GM12878 (cell line): ENCODE measurements at regions not wholly inside any gene's neighbourhood (a gene's known extent, or its start where the extent isn't known, plus 50 kb on each side); places are given as distances from the start of the nearest gene placed in this dataset.

ENCODE experiments used
- ATAC-seq: fragments of 200-7000 bp; cut with Tn5 transposase; 3 replicates; pipeline ENCODE4 v1.9.1; 2020; ENCODE audit warnings: mild to moderate bottlenecking, moderate library complexity
- BruUV-seq: library from RNA; stranded (reverse); fragments of 400-500 nt; replicated peaks from 2 replicates; lab custom pipeline; 2021; lab: Mats Ljungman, UMichigan
- CTCF ChIA-PET: fragments of 300-600 bp; sonication (Branson Sonifier 250); formaldehyde crosslinking; extraction: SDS; loops from one replicate; lab custom pipeline; 2021; ENCODE audit warnings: inconsistent platforms; lab: Yijun Ruan, JAX
- POLR2A ChIA-PET: fragments of 350-600 bp; formaldehyde crosslinking; extraction: SDS; loops from one replicate; lab custom pipeline; 2021; ENCODE audit warnings: inconsistent platforms; lab: Charles Lee
- RAD21 ChIA-PET: fragments of 300-600 bp; sonication (Branson Sonifier 250); formaldehyde crosslinking; loops from one replicate; lab custom pipeline; 2023; ENCODE audit warnings: antibody characterized with exemption; ENCODE audit not compliant: unreplicated experiment; lab: Charles Lee
- SMC1A ChIA-PET: fragments of 300-600 bp; sonication (Branson Sonifier 250); formaldehyde crosslinking; loops from one replicate; lab custom pipeline; 2023; ENCODE audit not compliant: unreplicated experiment, uncharacterized antibody; lab: Charles Lee
- DNase-seq: peaks from one replicate; pipeline ENCODE4 v3.0.0-alpha.2; 2011; ENCODE audit warnings: low read depth, low spot score
- FAIRE-seq: peaks from 3 replicates; lab custom pipeline; 2011; peaks lifted over from hg19 to GRCh38; lab: Jason Lieb, UNC
- H2AFZ ChIP-seq: 2 replicates; pipeline ENCODE4 v1.6.0; 2011; ENCODE audit warnings: low read depth, low read length, control low read depth; ENCODE audit not compliant: control insufficient read depth
- H3K27ac ChIP-seq: 2 replicates; pipeline ENCODE4 v1.5.1; 2011; ENCODE audit warnings: control low read depth; ENCODE audit not compliant: control insufficient read depth, insufficient read depth
- H3K27me3 ChIP-seq, 2 experiments: replicated peaks in 1 of 2; 2 replicates each; pipeline versions ENCODE4 v1.6.0 to v1.6.1; 2011; ENCODE audit warnings: low read length in 1 of 2; ENCODE audit not compliant: control insufficient read depth in 2 of 2, insufficient read depth in 2 of 2
- H3K36me3 ChIP-seq, 2 experiments: 2 replicates each; pipeline ENCODE4 v1.5.1; 2011; ENCODE audit warnings: low read length in 1 of 2; ENCODE audit not compliant: control insufficient read depth in 2 of 2, insufficient read depth in 2 of 2
- H3K4me1 ChIP-seq: 2 replicates; pipeline ENCODE4 v1.6.1; 2011; ENCODE audit warnings: mild to moderate bottlenecking, low read length, moderate library complexity, mixed read lengths; ENCODE audit not compliant: control insufficient read depth, insufficient read depth
- H3K4me2 ChIP-seq: 2 replicates; pipeline ENCODE4 v1.6.0; 2011; ENCODE audit warnings: control low read depth; ENCODE audit not compliant: control insufficient read depth, insufficient read depth
- H3K4me3 ChIP-seq: fragments of 200-600 bp; sonication (generic); 2 replicates; pipeline ENCODE4 v1.5.1; 2016
- H3K79me2 ChIP-seq: 2 replicates; pipeline ENCODE4 v1.6.0; 2011; ENCODE audit warnings: low read length; ENCODE audit not compliant: control insufficient read depth, insufficient read depth
- H3K9ac ChIP-seq: 2 replicates; pipeline ENCODE4 v1.8.0; 2011; ENCODE audit warnings: low read length, control low read depth, mixed read lengths; ENCODE audit not compliant: control insufficient read depth, insufficient read depth
- H3K9me3 ChIP-seq: replicated peaks from 3 replicates; pipeline ENCODE4 v1.5.1; 2011; ENCODE audit warnings: mild to moderate bottlenecking, low read length; ENCODE audit not compliant: control insufficient read depth, insufficient read depth
- H4K20me1 ChIP-seq: 2 replicates; pipeline ENCODE4 v1.6.0; 2011; ENCODE audit not compliant: control insufficient read depth, insufficient read depth
- CREM ChIP-seq: IDR thresholded peaks from 2 replicates; pipeline ENCODE4 v1.6.1; 2014; ENCODE audit warnings: antibody characterized with exemption, low read depth
- EGR1 ChIP-seq, 2 experiments: IDR thresholded peaks; 1 replicate in 1 of 2; 2 replicates in 1 of 2; pipeline ENCODE4 v1.6.1; 2011 to 2012; ENCODE audit warnings: low read depth in 2 of 2, low read length in 2 of 2, borderline replicate concordance in 1 of 2, mild to moderate bottlenecking in 1 of 2, moderate library complexity in 1 of 2
- FOS ChIP-seq: IDR thresholded peaks from 3 replicates; pipeline ENCODE4 v1.6.1; 2011; ENCODE audit warnings: borderline replicate concordance; ENCODE audit not compliant: insufficient read length; ENCODE audit errors: extremely low read depth
- HDAC2 ChIP-seq: fragments of 200-600 bp; sonication (generic); IDR thresholded peaks from 2 replicates; pipeline ENCODE4 v1.6.1; 2017
- IKZF1 ChIP-seq: fragments of 450-650 bp; conservative IDR thresholded peaks from 2 replicates; pipeline ENCODE4 v1.6.1; 2017; ENCODE audit warnings: antibody characterized with exemption, mild to moderate bottlenecking
- IKZF2 ChIP-seq, 2 experiments: fragments of 450-650 bp; IDR thresholded peaks; 2 replicates each; pipeline ENCODE4 v1.6.1; 2017; ENCODE audit warnings: mild to moderate bottlenecking in 2 of 2, moderate library complexity in 2 of 2
- MYC ChIP-seq: IDR thresholded peaks from 2 replicates; pipeline ENCODE4 v1.6.1; 2011; ENCODE audit warnings: mild to moderate bottlenecking, low read length, moderate library complexity, inconsistent platforms; ENCODE audit not compliant: insufficient read depth, insufficient replicate concordance, insufficient read length, severe bottlenecking
- NFYB ChIP-seq: IDR thresholded peaks from 2 replicates; pipeline ENCODE4 v1.6.1; 2011; ENCODE audit warnings: low read depth, mild to moderate bottlenecking, low read length, improper control_type of control experiment, moderate library complexity; ENCODE audit not compliant: insufficient read depth
- PAX5 ChIP-seq: IDR thresholded peaks from 2 replicates; pipeline ENCODE4 v1.6.1; 2011; ENCODE audit warnings: low read depth, low read length, borderline replicate concordance
- POU2F2 ChIP-seq: IDR thresholded peaks from 3 replicates; pipeline ENCODE4 v1.6.1; 2011; ENCODE audit warnings: low read depth, mild to moderate bottlenecking, low read length, borderline replicate concordance
- RAD51 ChIP-seq: fragments of 450-650 bp; IDR thresholded peaks from 2 replicates; pipeline ENCODE4 v1.6.1; 2016; ENCODE audit warnings: moderate library complexity, mild to moderate bottlenecking, inconsistent platforms
- SMAD1 ChIP-seq: fragments of 450-650 bp; IDR thresholded peaks from 2 replicates; pipeline ENCODE4 v1.6.1; 2018; ENCODE audit warnings: mild to moderate bottlenecking, low read depth; ENCODE audit not compliant: partially characterized antibody
- YBX1 ChIP-seq: fragments of 450-650 bp; IDR thresholded peaks from 2 replicates; pipeline ENCODE4 v1.6.1; 2016; ENCODE audit warnings: antibody characterized with exemption
- ZNF207 ChIP-seq: fragments of 450-650 bp; IDR thresholded peaks from 2 replicates; pipeline ENCODE4 v1.6.1; 2014; ENCODE audit warnings: antibody characterized with exemption, mild to moderate bottlenecking, borderline replicate concordance
- WGBS: methylation state at CpG from one replicate; pipeline ENCODE4 v1.1.6; 2016; ENCODE audit warnings: low lambda C conversion rate; ENCODE audit not compliant: insufficient replicate concordance, insufficient coverage; ENCODE audit errors: missing lambda C conversion rate; 5-methylcytosine and 5-hydroxymethylcytosine counted together
- in situ Hi-C: fragments of 300-500 bp; cut with MboI; formaldehyde crosslinking; loops from 9 replicates; pipeline ENCODE4 v1.14.3; 2018; ENCODE audit warnings: mixed read lengths
- intact Hi-C: fragments of 100-400 bp; cut with micrococcal nuclease; formaldehyde crosslinking; loops from one replicate; pipeline ENCODE4 v1.14.2; 2022; ENCODE audit not compliant: unreplicated experiment
- TF ChIP-seq, protein P1 (sequence below): fragments of 450-650 bp; formaldehyde crosslinking; IDR thresholded peaks from 2 replicates; pipeline ENCODE4 v1.4.0; 2022; ENCODE audit warnings: mild to moderate bottlenecking, moderate library complexity
- TF ChIP-seq, protein P2 (sequence below): IDR thresholded peaks from 2 replicates; pipeline ENCODE4 v1.6.1; 2011; ENCODE audit warnings: low read depth, low read length, improper control_type of control experiment, borderline replicate concordance

DNA sequence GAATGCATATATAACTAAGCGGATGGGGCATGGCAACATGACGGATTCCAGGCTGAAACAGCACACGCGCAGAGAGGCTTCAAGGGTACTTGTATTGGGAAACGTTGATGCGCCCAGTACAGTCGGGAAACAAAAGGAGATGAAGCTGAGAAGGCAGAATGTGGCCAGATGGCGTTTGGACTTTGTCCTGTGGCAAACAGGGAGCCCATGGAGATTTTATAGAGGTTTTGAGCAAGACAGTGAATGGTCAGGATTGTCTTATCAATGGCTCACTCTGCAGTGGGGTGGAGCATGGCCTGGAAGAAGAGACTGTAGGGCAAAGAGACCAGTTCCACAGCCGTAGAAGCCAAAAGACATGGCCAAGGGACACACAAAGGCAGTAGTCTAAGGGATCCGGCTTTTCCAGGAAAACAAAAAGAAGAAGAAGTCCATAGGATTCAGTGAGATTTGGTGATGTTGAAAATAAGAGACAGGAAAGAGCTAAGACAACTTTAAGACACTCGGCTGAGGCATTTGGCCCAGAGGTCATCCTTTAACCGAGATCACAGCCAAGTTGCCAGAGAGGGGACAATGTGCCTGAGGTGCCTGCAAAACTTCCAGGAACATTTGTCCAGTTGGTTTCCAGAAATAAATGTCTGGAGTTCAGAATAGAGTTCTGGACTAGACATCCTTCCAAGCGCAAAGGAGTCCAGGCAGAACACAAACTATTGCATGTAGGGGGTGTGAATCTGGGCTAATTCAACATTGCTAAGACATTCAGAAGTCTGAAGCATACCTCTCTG, 123.0 kb upstream of the RREB1 start (continued):
- TF ChIP-seq EGR1 (IDR thresholded peaks at IDR 0.05; ENCODE audit: borderline replicate concordance in 1 of 2, low read depth in 2 of 2, low read length in 2 of 2): no peak
- no peak for TF ChIP-seq RAD51
- no peak for TF ChIP-seq IKZF2 (IDR thresholded peaks at IDR 0.05)
- TF ChIP-seq POU2F2: no peak
- no peak for TF ChIP-seq PAX5
- TF ChIP-seq, protein P1, sequence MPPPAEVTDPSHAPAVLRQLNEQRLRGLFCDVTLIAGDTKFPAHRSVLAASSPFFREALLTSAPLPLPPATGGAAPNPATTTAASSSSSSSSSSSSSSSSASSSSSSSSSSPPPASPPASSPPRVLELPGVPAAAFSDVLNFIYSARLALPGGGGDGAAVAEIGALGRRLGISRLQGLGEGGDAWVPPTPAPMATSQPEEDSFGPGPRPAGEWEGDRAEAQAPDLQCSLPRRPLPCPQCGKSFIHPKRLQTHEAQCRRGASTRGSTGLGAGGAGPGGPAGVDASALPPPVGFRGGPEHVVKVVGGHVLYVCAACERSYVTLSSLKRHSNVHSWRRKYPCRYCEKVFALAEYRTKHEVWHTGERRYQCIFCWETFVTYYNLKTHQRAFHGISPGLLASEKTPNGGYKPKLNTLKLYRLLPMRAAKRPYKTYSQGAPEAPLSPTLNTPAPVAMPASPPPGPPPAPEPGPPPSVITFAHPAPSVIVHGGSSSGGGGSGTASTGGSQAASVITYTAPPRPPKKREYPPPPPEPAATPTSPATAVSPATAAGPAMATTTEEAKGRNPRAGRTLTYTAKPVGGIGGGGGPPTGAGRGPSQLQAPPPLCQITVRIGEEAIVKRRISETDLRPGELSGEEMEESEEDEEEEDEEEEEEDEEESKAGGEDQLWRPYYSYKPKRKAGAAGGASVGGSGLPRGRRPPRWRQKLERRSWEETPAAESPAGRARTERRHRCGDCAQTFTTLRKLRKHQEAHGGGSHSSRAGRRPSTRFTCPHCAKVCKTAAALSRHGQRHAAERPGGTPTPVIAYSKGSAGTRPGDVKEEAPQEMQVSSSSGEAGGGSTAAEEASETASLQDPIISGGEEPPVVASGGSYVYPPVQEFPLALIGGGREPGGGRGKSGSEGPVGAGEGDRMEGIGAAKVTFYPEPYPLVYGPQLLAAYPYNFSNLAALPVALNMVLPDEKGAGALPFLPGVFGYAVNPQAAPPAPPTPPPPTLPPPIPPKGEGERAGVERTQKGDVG: no peak
- no peak for TF ChIP-seq FOS
- TF ChIP-seq HDAC2: no peak
- no peak for TF ChIP-seq YBX1
- TF ChIP-seq, all 136 proteins: peak for 0

DNA sequence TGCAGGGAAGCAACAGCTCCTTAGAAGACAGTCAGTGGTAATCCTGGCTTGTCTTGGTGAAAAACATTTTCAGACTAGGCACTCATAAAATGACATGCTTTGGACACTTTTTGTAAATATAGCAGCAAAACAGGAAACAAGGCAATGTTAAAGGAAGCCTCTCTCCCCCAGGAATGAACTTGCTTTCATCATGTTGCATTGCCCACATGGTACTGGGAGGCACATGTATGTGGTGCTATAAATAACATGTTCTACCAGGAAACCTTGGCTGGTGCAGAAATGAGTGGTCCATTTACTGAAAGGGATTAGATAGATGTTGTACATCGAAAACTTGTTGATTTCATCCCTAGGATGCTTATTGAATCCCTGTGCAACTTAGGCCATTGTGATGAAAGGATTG, 121.4 kb upstream of the RREB1 start:
- FAIRE-seq (no peak), DNase-seq (no peak), ATAC-seq (no peak)
- H3K27me3 ChIP-seq: no peaks in the 10 kb centered on the region
- in situ Hi-C loops: no loop called here
- H3K36me3 ChIP-seq: no peaks in the 10 kb centered on the region
- H2AFZ ChIP-seq: no peak overlapping the region
- CTCF ChIA-PET: interaction anchor here (0.6 to 1.7 kb wide), 5 partner anchors 23 to 257 kb away, joined by 3 to 4 read pairs (median 3); no protein-coding TSS in a partner anchor
- no peak overlapping the region for H3K9ac ChIP-seq
- H3K27ac ChIP-seq: no peak overlapping the region
- POLR2A ChIA-PET: no interaction called here
- H3K4me1 ChIP-seq: no peaks in the 10 kb centered on the region
- H3K9me3 ChIP-seq: no peaks in the 10 kb centered on the region
- no TSS peak for BruUV-seq
- H4K20me1 ChIP-seq: no peaks in the 10 kb centered on the region
- intact Hi-C loops: no loop called here
- 69% methylated on average over 1 of the region's 1 CpG for WGBS
- no peaks in the 10 kb centered on the region for H3K79me2 ChIP-seq
- RAD21 ChIA-PET: no interaction called here
- H3K4me2 ChIP-seq: no peak overlapping the region
- SMC1A ChIA-PET: interaction anchor here (1.3 to 1.6 kb wide), 3 partner anchors 9 to 72 kb away, joined by 3 to 4 read pairs (median 4); no protein-coding TSS in a partner anchor
- no peak overlapping the region for H3K4me3 ChIP-seq
- TF ChIP-seq SMAD1: no peak
- no peak for TF ChIP-seq MYC
- TF ChIP-seq IKZF1: no peak
- no peak for TF ChIP-seq NFYB
- TF ChIP-seq, protein P2, sequence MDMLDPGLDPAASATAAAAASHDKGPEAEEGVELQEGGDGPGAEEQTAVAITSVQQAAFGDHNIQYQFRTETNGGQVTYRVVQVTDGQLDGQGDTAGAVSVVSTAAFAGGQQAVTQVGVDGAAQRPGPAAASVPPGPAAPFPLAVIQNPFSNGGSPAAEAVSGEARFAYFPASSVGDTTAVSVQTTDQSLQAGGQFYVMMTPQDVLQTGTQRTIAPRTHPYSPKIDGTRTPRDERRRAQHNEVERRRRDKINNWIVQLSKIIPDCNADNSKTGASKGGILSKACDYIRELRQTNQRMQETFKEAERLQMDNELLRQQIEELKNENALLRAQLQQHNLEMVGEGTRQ: no peak
- no peak for TF ChIP-seq CREM
- TF ChIP-seq ZNF207: no peak
- TF ChIP-seq, protein P1: no peak
